ENCODE measurements at regions not wholly inside any gene's neighbourhood (a gene's known extent, or its start where the extent isn't known, plus 50 kb on each side); places are given as distances from the start of the nearest gene placed in this dataset.

GRCh38 chr10:31581741-31582323, 262.8 kb downstream of the ZEB1 start:
- no peak overlapping the region for H3K4me3 ChIP-seq (ENCODE audit: insufficient read depth, low read depth, low read length)
- no peaks in the 10 kb centered on the region for H3K79me1 ChIP-seq (ENCODE audit: low read depth in 1 of 2, low read length in 2 of 2)
- no peak overlapping the region for H3K23ac ChIP-seq (ENCODE audit: low read depth, low read length)
- peaks cover 8% of the 10 kb centered on the region for H3K4me1 ChIP-seq (ENCODE audit: control insufficient read depth, insufficient read depth, low read length)
- H2BK120ac ChIP-seq (ENCODE audit: low read depth, low read length) = no peak overlapping the region
- whole genome bisulfite sequencing, 2 experiments (ENCODE audit: extremely low coverage in 2 of 2, insufficient read length in 1 of 2) = no CpG with 5 or more reads among the region's 9 CpGs
- H2AK9ac ChIP-seq (replicated peaks; ENCODE audit: low read depth, low read length, poor library complexity) = no peak overlapping the region
- dilution Hi-C loops (cut with HindIII; ENCODE audit: low sequenced_read_pairs, unreplicated experiment) (no loop called here), intact Hi-C loops (cut with micrococcal nuclease) (no loop called here), in situ Hi-C loops (cut with MboI; ENCODE audit: low sequenced_read_pairs) (no loop called here)
- no peaks in the 10 kb centered on the region for H4K20me1 ChIP-seq (ENCODE audit: insufficient read depth, low read length)
- no peak overlapping the region for H2BK5ac ChIP-seq (ENCODE audit: low read depth, low read length, poor library complexity, severe bottlenecking)
- peaks cover 5% of the 10 kb centered on the region; the same call in 1 of the 2 replicates for H3K9me3 ChIP-seq (ENCODE audit: control insufficient read depth, insufficient read depth, low read length)
- no peak overlapping the region for H3K4me2 ChIP-seq (ENCODE audit: low read depth, low read length)
- no peaks in the 10 kb centered on the region for H3K9me1 ChIP-seq (ENCODE audit: insufficient read depth, low read length)
- no TSS peak for BruUV-seq (replicated peaks)
- H2AK5ac ChIP-seq (ENCODE audit: low read depth, low read length) = no peak overlapping the region
- no peak overlapping the region for H3K4ac ChIP-seq (ENCODE audit: low read depth, low read length)
- POLR2A ChIA-PET (ENCODE audit: unreplicated experiment) = no interaction called here
- no peak for TF ChIP-seq CTCF (conservative IDR thresholded peaks at IDR 0.05; ENCODE audit: low read depth, low read length)
- no peak for TF ChIP-seq BHLHE40 (IDR thresholded peaks at IDR 0.05; ENCODE audit: low read depth, low read length)
- TF ChIP-seq MAZ (IDR thresholded peaks at IDR 0.05; ENCODE audit: borderline replicate concordance, low read depth, low read length) = no peak
- TF ChIP-seq MXI1 (IDR thresholded peaks at IDR 0.05; ENCODE audit: borderline replicate concordance, low read depth, low read length) = no peak
- TF ChIP-seq RFX5 (IDR thresholded peaks at IDR 0.05; ENCODE audit: low read depth, low read length) = no peak
- TF ChIP-seq RCOR1 (IDR thresholded peaks at IDR 0.05; ENCODE audit: insufficient replicate concordance, low read length) = no peak
- no peak for TF ChIP-seq CHD1 (IDR thresholded peaks at IDR 0.05; ENCODE audit: low read depth, low read length)
- TF ChIP-seq POLR2A (IDR thresholded peaks at IDR 0.05; ENCODE audit: low read depth, low read length) = no peak
- TF ChIP-seq, protein P1, sequence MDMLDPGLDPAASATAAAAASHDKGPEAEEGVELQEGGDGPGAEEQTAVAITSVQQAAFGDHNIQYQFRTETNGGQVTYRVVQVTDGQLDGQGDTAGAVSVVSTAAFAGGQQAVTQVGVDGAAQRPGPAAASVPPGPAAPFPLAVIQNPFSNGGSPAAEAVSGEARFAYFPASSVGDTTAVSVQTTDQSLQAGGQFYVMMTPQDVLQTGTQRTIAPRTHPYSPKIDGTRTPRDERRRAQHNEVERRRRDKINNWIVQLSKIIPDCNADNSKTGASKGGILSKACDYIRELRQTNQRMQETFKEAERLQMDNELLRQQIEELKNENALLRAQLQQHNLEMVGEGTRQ (IDR thresholded peaks at IDR 0.05; ENCODE audit: low read depth, low read length) = no peak
- TF ChIP-seq RAD21 (IDR thresholded peaks at IDR 0.05; ENCODE audit: low read length) = no peak
- TF ChIP-seq MAFK (IDR thresholded peaks at IDR 0.05; ENCODE audit: low read depth, low read length) = no peak
- no peak for TF ChIP-seq CEBPB (IDR thresholded peaks at IDR 0.05; ENCODE audit: low read depth, low read length)
- no peak for TF ChIP-seq SMC3 (IDR thresholded peaks at IDR 0.05; ENCODE audit: low read depth, low read length)
- TF ChIP-seq, protein P2, sequence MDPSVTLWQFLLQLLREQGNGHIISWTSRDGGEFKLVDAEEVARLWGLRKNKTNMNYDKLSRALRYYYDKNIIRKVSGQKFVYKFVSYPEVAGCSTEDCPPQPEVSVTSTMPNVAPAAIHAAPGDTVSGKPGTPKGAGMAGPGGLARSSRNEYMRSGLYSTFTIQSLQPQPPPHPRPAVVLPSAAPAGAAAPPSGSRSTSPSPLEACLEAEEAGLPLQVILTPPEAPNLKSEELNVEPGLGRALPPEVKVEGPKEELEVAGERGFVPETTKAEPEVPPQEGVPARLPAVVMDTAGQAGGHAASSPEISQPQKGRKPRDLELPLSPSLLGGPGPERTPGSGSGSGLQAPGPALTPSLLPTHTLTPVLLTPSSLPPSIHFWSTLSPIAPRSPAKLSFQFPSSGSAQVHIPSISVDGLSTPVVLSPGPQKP (IDR thresholded peaks at IDR 0.05; ENCODE audit: borderline replicate concordance, low read depth, low read length) = no peak
- TF ChIP-seq NFE2L2 (IDR thresholded peaks at IDR 0.05; ENCODE audit: low read depth, low read length) = no peak
- TF ChIP-seq FOS (IDR thresholded peaks at IDR 0.05; ENCODE audit: low read depth, low read length) = no peak
- DNase-seq = no peak
- H4K5ac ChIP-seq (ENCODE audit: low read depth, low read length) = no peak overlapping the region
- no peak overlapping the region for H3K56ac ChIP-seq (ENCODE audit: extremely low read depth, insufficient read depth, low read length)
- no peak for ATAC-seq (ENCODE audit: low read depth)
- CTCF ChIA-PET = interaction anchor here (0.6 kb wide), 1 partner anchor 26 kb away, joined by 8 read pairs; no protein-coding TSS in a partner anchor
- H3K27ac ChIP-seq (ENCODE audit: insufficient read depth, low read length) = no peak overlapping the region
- H2AFZ ChIP-seq (replicated peaks; ENCODE audit: low read length, poor library complexity) = no peak overlapping the region
- H4K91ac ChIP-seq (ENCODE audit: insufficient read depth, low read depth, low read length) = no peak overlapping the region
- H3K36me3 ChIP-seq (ENCODE audit: control insufficient read depth, insufficient read depth, low read length) = no peaks in the 10 kb centered on the region
- H3K18ac ChIP-seq (ENCODE audit: low read depth, low read length) = no peak overlapping the region
- H3K9ac ChIP-seq (ENCODE audit: low read depth, low read length) = no peak overlapping the region
- H4K8ac ChIP-seq (ENCODE audit: low read depth in 2 of 2, low read length in 2 of 2) = no peak overlapping the region
- H2BK20ac ChIP-seq (ENCODE audit: low read depth, low read length) = no peak overlapping the region
- no peak overlapping the region for H3K14ac ChIP-seq (replicated peaks; ENCODE audit: low read depth, low read length)
- H3K27me3 ChIP-seq (ENCODE audit: control insufficient read depth, insufficient read depth, low read length) = no peaks in the 10 kb centered on the region
- H2BK15ac ChIP-seq (ENCODE audit: low read depth, low read length) = no peak overlapping the region
